GM12878 (cell line): ENCODE measurements at regions not wholly inside any gene's neighbourhood (a gene's known extent, or its start where the extent isn't known, plus 50 kb on each side); places are given as distances from the start of the nearest gene placed in this dataset.
A peak's percentile ranks its signal among the peaks of the same experiment; 100 is the strongest.

Experiments used
- ATAC-seq: fragments of 200-7000 bp; cut with Tn5 transposase; 3 replicates; pipeline ENCODE4 v1.9.1; 2020; ENCODE audit warnings: mild to moderate bottlenecking, moderate library complexity
- BruUV-seq: library from RNA; stranded (reverse); fragments of 400-500 nt; replicated peaks from 2 replicates; lab custom pipeline; 2021; lab: Mats Ljungman, UMichigan
- CTCF ChIA-PET: fragments of 300-600 bp; sonication (Branson Sonifier 250); formaldehyde crosslinking; extraction: SDS; loops from one replicate; lab custom pipeline; 2021; ENCODE audit warnings: inconsistent platforms; lab: Yijun Ruan, JAX
- POLR2A ChIA-PET: fragments of 350-600 bp; formaldehyde crosslinking; extraction: SDS; loops from one replicate; lab custom pipeline; 2021; ENCODE audit warnings: inconsistent platforms; lab: Charles Lee
- RAD21 ChIA-PET: fragments of 300-600 bp; sonication (Branson Sonifier 250); formaldehyde crosslinking; loops from one replicate; lab custom pipeline; 2023; ENCODE audit warnings: antibody characterized with exemption; ENCODE audit not compliant: unreplicated experiment; lab: Charles Lee
- SMC1A ChIA-PET: fragments of 300-600 bp; sonication (Branson Sonifier 250); formaldehyde crosslinking; loops from one replicate; lab custom pipeline; 2023; ENCODE audit not compliant: unreplicated experiment, uncharacterized antibody; lab: Charles Lee
- DNase-seq: peaks from one replicate; pipeline ENCODE4 v3.0.0-alpha.2; 2011; ENCODE audit warnings: low read depth, low spot score
- FAIRE-seq: peaks from 3 replicates; lab custom pipeline; 2011; peaks lifted over from hg19 to GRCh38; lab: Jason Lieb, UNC
- H2AFZ ChIP-seq: 2 replicates; pipeline ENCODE4 v1.6.0; 2011; ENCODE audit warnings: low read depth, low read length, control low read depth; ENCODE audit not compliant: control insufficient read depth
- H3K27ac ChIP-seq: 2 replicates; pipeline ENCODE4 v1.5.1; 2011; ENCODE audit warnings: control low read depth; ENCODE audit not compliant: control insufficient read depth, insufficient read depth
- H3K27me3 ChIP-seq, 2 experiments: replicated peaks in 1 of 2; 2 replicates each; pipeline versions ENCODE4 v1.6.0 to v1.6.1; 2011; ENCODE audit warnings: low read length in 1 of 2; ENCODE audit not compliant: control insufficient read depth in 2 of 2, insufficient read depth in 2 of 2
- H3K36me3 ChIP-seq, 2 experiments: 2 replicates each; pipeline ENCODE4 v1.5.1; 2011; ENCODE audit warnings: low read length in 1 of 2; ENCODE audit not compliant: control insufficient read depth in 2 of 2, insufficient read depth in 2 of 2
- H3K4me1 ChIP-seq: 2 replicates; pipeline ENCODE4 v1.6.1; 2011; ENCODE audit warnings: mild to moderate bottlenecking, low read length, moderate library complexity, mixed read lengths; ENCODE audit not compliant: control insufficient read depth, insufficient read depth
- H3K4me2 ChIP-seq: 2 replicates; pipeline ENCODE4 v1.6.0; 2011; ENCODE audit warnings: control low read depth; ENCODE audit not compliant: control insufficient read depth, insufficient read depth
- H3K4me3 ChIP-seq: fragments of 200-600 bp; sonication (generic); 2 replicates; pipeline ENCODE4 v1.5.1; 2016
- H3K79me2 ChIP-seq: 2 replicates; pipeline ENCODE4 v1.6.0; 2011; ENCODE audit warnings: low read length; ENCODE audit not compliant: control insufficient read depth, insufficient read depth
- H3K9ac ChIP-seq: 2 replicates; pipeline ENCODE4 v1.8.0; 2011; ENCODE audit warnings: low read length, control low read depth, mixed read lengths; ENCODE audit not compliant: control insufficient read depth, insufficient read depth
- H3K9me3 ChIP-seq: replicated peaks from 3 replicates; pipeline ENCODE4 v1.5.1; 2011; ENCODE audit warnings: mild to moderate bottlenecking, low read length; ENCODE audit not compliant: control insufficient read depth, insufficient read depth
- H4K20me1 ChIP-seq: 2 replicates; pipeline ENCODE4 v1.6.0; 2011; ENCODE audit not compliant: control insufficient read depth, insufficient read depth
- ATF7 ChIP-seq: fragments of 450-650 bp; IDR thresholded peaks from 2 replicates; pipeline ENCODE4 v1.6.1; 2016; ENCODE audit warnings: low read depth, mild to moderate bottlenecking
- BCL3 ChIP-seq: IDR thresholded peaks from 2 replicates; pipeline ENCODE4 v1.6.1; 2011; ENCODE audit warnings: borderline replicate concordance, low read depth, mild to moderate bottlenecking, moderate library complexity, low read length; ENCODE audit not compliant: insufficient read depth, poor library complexity, severe bottlenecking
- CBFB ChIP-seq: IDR thresholded peaks from 2 replicates; pipeline ENCODE4 v1.6.1; 2016; ENCODE audit warnings: antibody characterized with exemption, low read depth
- CEBPB ChIP-seq, 2 experiments: fragments of 150-350 bp in 1 of 2; IDR thresholded peaks; 2 replicates each; pipeline ENCODE4 v1.6.1; 2012 to 2014; ENCODE audit warnings: low read depth in 2 of 2, low read length in 2 of 2, borderline replicate concordance in 1 of 2, inconsistent platforms in 1 of 2
- HDAC2 ChIP-seq: fragments of 200-600 bp; sonication (generic); IDR thresholded peaks from 2 replicates; pipeline ENCODE4 v1.6.1; 2017
- JUND ChIP-seq: IDR thresholded peaks from 2 replicates; pipeline ENCODE4 v1.6.1; 2012; ENCODE audit warnings: low read depth, mild to moderate bottlenecking, low read length, improper control_type of control experiment, moderate library complexity
- MXI1 ChIP-seq: fragments of 150-350 bp; IDR thresholded peaks from 2 replicates; pipeline ENCODE4 v1.6.1; 2011; ENCODE audit warnings: low read depth, mild to moderate bottlenecking, inconsistent platforms, low read length, improper control_type of control experiment
- NBN ChIP-seq: fragments of 450-650 bp; IDR thresholded peaks from 2 replicates; pipeline ENCODE4 v1.6.1; 2016
- NFXL1 ChIP-seq: fragments of 450-650 bp; IDR thresholded peaks from 2 replicates; pipeline ENCODE4 v1.6.1; 2017; ENCODE audit warnings: antibody characterized with exemption, mild to moderate bottlenecking, borderline replicate concordance
- NR2C1 ChIP-seq: fragments of 450-650 bp; IDR thresholded peaks from 2 replicates; pipeline ENCODE4 v1.6.1; 2017; ENCODE audit warnings: antibody characterized with exemption, mild to moderate bottlenecking, moderate library complexity
- NR2F1 ChIP-seq: fragments of 450-650 bp; conservative IDR thresholded peaks from 2 replicates; pipeline ENCODE4 v1.6.1; 2017; ENCODE audit warnings: mild to moderate bottlenecking
- POLR2A ChIP-seq: IDR thresholded peaks from 2 replicates; pipeline ENCODE4 v1.6.1; 2011; ENCODE audit warnings: low read depth, mild to moderate bottlenecking, low read length
- RAD51 ChIP-seq: fragments of 450-650 bp; IDR thresholded peaks from 2 replicates; pipeline ENCODE4 v1.6.1; 2016; ENCODE audit warnings: moderate library complexity, mild to moderate bottlenecking, inconsistent platforms
- SMARCA5 ChIP-seq: fragments of 450-650 bp; IDR thresholded peaks from 2 replicates; pipeline ENCODE4 v1.6.1; 2017; ENCODE audit warnings: mild to moderate bottlenecking
- SPI1 ChIP-seq: IDR thresholded peaks from 2 replicates; pipeline ENCODE4 v1.6.1; 2011; ENCODE audit warnings: low read depth, mild to moderate bottlenecking, low read length, moderate library complexity, borderline replicate concordance; ENCODE audit not compliant: insufficient read depth
- WGBS: methylation state at CpG from one replicate; pipeline ENCODE4 v1.1.6; 2016; ENCODE audit warnings: low lambda C conversion rate; ENCODE audit not compliant: insufficient replicate concordance, insufficient coverage; ENCODE audit errors: missing lambda C conversion rate; 5-methylcytosine and 5-hydroxymethylcytosine counted together
- in situ Hi-C: fragments of 300-500 bp; cut with MboI; formaldehyde crosslinking; loops from 9 replicates; pipeline ENCODE4 v1.14.3; 2018; ENCODE audit warnings: mixed read lengths
- intact Hi-C: fragments of 100-400 bp; cut with micrococcal nuclease; formaldehyde crosslinking; loops from one replicate; pipeline ENCODE4 v1.14.2; 2022; ENCODE audit not compliant: unreplicated experiment

- FAIRE-seq: no peak
- no TSS peak for BruUV-seq
- Histone ChIP-seq H3K9me3 (no peaks in the 10 kb centered on the region; the same call in 2 of the 3 replicates), H3K4me1 (peaks cover 11% of the 10 kb centered on the region), H3K79me2 (no peaks in the 10 kb centered on the region), H2AFZ (no peak overlapping the region; the same call in 1 of the 2 replicates), H3K36me3 (no peaks in the 10 kb centered on the region), H3K27me3 (no peaks in the 10 kb centered on the region), H3K27ac (no peak overlapping the region), H3K9ac (no peak overlapping the region), H3K4me3 (no peak overlapping the region), H4K20me1 (no peaks in the 10 kb centered on the region), H3K4me2 (no peak overlapping the region)
- ChIA-PET SMC1A (no interaction called here), POLR2A (no interaction called here), CTCF (no interaction called here), RAD21 (no interaction called here)
- TF ChIP-seq NR2F1 (no peak), CEBPB (IDR thresholded peaks at IDR 0.05; ENCODE audit: borderline replicate concordance in 1 of 2, low read depth in 2 of 2, low read length in 2 of 2) (peak in 1 of 2 experiments; percentile 34; a peak in 1 of 4 replicates), NR2C1 (no peak), POLR2A (no peak), NFXL1 (no peak), CBFB (no peak), SPI1 (peak; percentile 45; the same call in 1 of the 2 replicates), RAD51 (no peak), MXI1 (no peak), ATF7 (peak; percentile 27; the same call in 1 of the 2 replicates), HDAC2 (no peak), JUND (no peak), BCL3 (no peak), NBN (no peak), SMARCA5 (no peak)
- intact Hi-C loops (no loop called here), in situ Hi-C loops (no loop called here)
- ATAC-seq: peak; percentile 71
- no peak for DNase-seq
- 29% methylated on average over 9 of the region's 9 CpGs for WGBS
Measured at GRCh38 chr14:61121355-61121787, 140.3 kb downstream of the SLC38A6 start.
